HG03439 (cell line): ENCODE measurements at regions not wholly inside any gene's neighbourhood (a gene's known extent, or its start where the extent isn't known, plus 50 kb on each side); places are given as distances from the start of the nearest gene placed in this dataset.

Experiments used
- ATAC-seq: cut with Tn5 transposase; IDR thresholded peaks from one replicate; pipeline ENCODE4 v1.9.1; 2021; ENCODE audit warnings: mild to moderate bottlenecking, moderate library complexity; ENCODE audit not compliant: unreplicated experiment

GRCh38 chr5:135249658-135250057 lies 149.4 kb downstream of the MACROH2A1 start:
- ATAC-seq, result no peak

GRCh38 chr5:135248801-135249231 lies 150.2 kb downstream of the MACROH2A1 start:
- no peak for ATAC-seq

- no peak for ATAC-seq
Observed at GRCh38 chr5:135246923-135247795, 151.9 kb downstream of the MACROH2A1 start.

GRCh38 chr5:135246605-135246922 lies 152.5 kb downstream of the MACROH2A1 start:
- no peak for ATAC-seq

- ATAC-seq, result no peak
Observed at GRCh38 chr5:135245521-135246499, 153.2 kb downstream of the MACROH2A1 start.

GRCh38 chr5:135244620-135245021 lies 154.4 kb downstream of the MACROH2A1 start:
- no peak for ATAC-seq

- ATAC-seq, result no peak
Observed at GRCh38 chr5:135243556-135244285, 155.3 kb downstream of the MACROH2A1 start.

GRCh38 chr5:135242866-135243555 lies 156.0 kb downstream of the MACROH2A1 start:
- ATAC-seq, result no peak

GRCh38 chr5:135242021-135242865 lies 156.8 kb downstream of the MACROH2A1 start:
- no peak for ATAC-seq

- no peak for ATAC-seq
Observed at GRCh38 chr5:135241536-135241935, 157.5 kb downstream of the MACROH2A1 start.

GRCh38 chr5:135240781-135241360 lies 158.2 kb downstream of the MACROH2A1 start:
- ATAC-seq, result no peak

GRCh38 chr5:135240283-135240633 lies 158.8 kb downstream of the MACROH2A1 start:
- ATAC-seq, result no peak

GRCh38 chr5:135239453-135240282 lies 159.4 kb downstream of the MACROH2A1 start:
- ATAC-seq, result no peak

GRCh38 chr5:135238622-135239452 lies 160.2 kb downstream of the MACROH2A1 start:
- no peak for ATAC-seq

GRCh38 chr5:135237748-135238103 lies 161.3 kb downstream of the MACROH2A1 start:
- no peak for ATAC-seq

- no peak for ATAC-seq
Observed at GRCh38 chr5:135236908-135237747, 161.9 kb downstream of the MACROH2A1 start.
